CD14-positive monocyte (primary cell): ENCODE measurements at regions not wholly inside any gene's neighbourhood (a gene's known extent, or its start where the extent isn't known, plus 50 kb on each side); places are given as distances from the start of the nearest gene placed in this dataset.

Experiments used
- DNase-seq, 3 donors: peaks; one replicate each; pipeline ENCODE4 v3.0.0-alpha.2; 2011 to 2022
- H2AFZ ChIP-seq: 2 replicates; pipeline ENCODE4 v1.6.0; 2012; ENCODE audit warnings: mild to moderate bottlenecking, low read depth, low read length, inconsistent platforms; ENCODE audit not compliant: insufficient read depth, poor library complexity, severe bottlenecking
- H3K27ac ChIP-seq, 2 donors: 1 replicate in 1 of 2; 2 replicates in 1 of 2; pipeline ENCODE4 v1.5.1; 2012 to 2013; ENCODE audit warnings: low read length in 2 of 2, control low read depth in 1 of 2, inconsistent platforms in 1 of 2, low read depth in 1 of 2, mild to moderate bottlenecking in 1 of 2
- H3K27me3 ChIP-seq, 2 donors: one replicate each; pipeline versions ENCODE4 v1.6.0 to v1.6.1; 2011 to 2013; ENCODE audit warnings: low read length in 2 of 2; ENCODE audit not compliant: control insufficient read depth in 2 of 2, insufficient read depth in 2 of 2
- H3K36me3 ChIP-seq, 2 donors: replicated peaks in 1 of 2; 1 replicate in 1 of 2; 2 replicates in 1 of 2; pipeline versions ENCODE4 v1.5.1 to v1.6.1; 2012 to 2013; ENCODE audit warnings: low read length in 2 of 2, control low read depth in 1 of 2, inconsistent platforms in 1 of 2, mild to moderate bottlenecking in 1 of 2; ENCODE audit not compliant: insufficient read depth in 2 of 2, control insufficient read depth in 1 of 2
- H3K4me1 ChIP-seq, 2 donors: 1 replicate in 1 of 2; 2 replicates in 1 of 2; pipeline versions ENCODE4 v1.5.1 to v1.6.1; 2012 to 2013; ENCODE audit warnings: low read length in 2 of 2, control low read depth in 1 of 2, inconsistent platforms in 1 of 2, mild to moderate bottlenecking in 1 of 2, moderate library complexity in 1 of 2; ENCODE audit not compliant: insufficient read depth in 2 of 2, control insufficient read depth in 1 of 2
- H3K4me2 ChIP-seq: replicated peaks from 2 replicates; pipeline ENCODE3; 2012; ENCODE audit warnings: low read length, moderate library complexity, mild to moderate bottlenecking; ENCODE audit not compliant: poor library complexity, severe bottlenecking; ENCODE audit errors: extremely low read depth
- H3K4me3 ChIP-seq, 3 experiments: fragments of 200-600 bp in 1 of 3; sonication (generic) in 1 of 3; replicated peaks in 1 of 3; 1 replicate in 2 of 3; 2 replicates in 1 of 3; pipeline ENCODE4 v1.5.1; 2011 to 2013; ENCODE audit warnings: low read length in 3 of 3, mild to moderate bottlenecking in 3 of 3, control low read depth in 2 of 3, low read depth in 2 of 3, inconsistent platforms in 1 of 3, moderate library complexity in 1 of 3
- H3K79me2 ChIP-seq: 2 replicates; pipeline ENCODE4 v1.6.0; 2012; ENCODE audit warnings: mild to moderate bottlenecking, control low read depth, inconsistent platforms, low read length, moderate library complexity; ENCODE audit not compliant: insufficient read depth
- H3K9ac ChIP-seq: 2 replicates; pipeline ENCODE4 v1.6.0; 2017; ENCODE audit warnings: low read length, mild to moderate bottlenecking; ENCODE audit not compliant: insufficient read depth, poor library complexity, severe bottlenecking
- H3K9me3 ChIP-seq, 2 donors: replicated peaks in 1 of 2; 1 replicate in 1 of 2; 2 replicates in 1 of 2; pipeline versions ENCODE4 v1.5.1 to v1.6.1; 2012 to 2013; ENCODE audit warnings: low read length in 2 of 2, control low read depth in 1 of 2; ENCODE audit not compliant: control insufficient read depth in 1 of 2, insufficient read depth in 1 of 2
- H4K20me1 ChIP-seq: 2 replicates; pipeline ENCODE4 v1.6.0; 2012; ENCODE audit warnings: mild to moderate bottlenecking, low read length, control low read depth, moderate library complexity; ENCODE audit not compliant: insufficient read depth
- H3K27ac Mint-ChIP-seq, 7 donors: one replicate each; pipeline ENCODE4 v1.8.0; 2020; ENCODE audit warnings: mild to moderate bottlenecking in 7 of 7, mixed read lengths in 7 of 7, moderate library complexity in 6 of 7, inconsistent platforms in 2 of 7
- H3K27me3 Mint-ChIP-seq, 3 donors: one replicate each; pipeline ENCODE4 v1.8.0; 2021 to 2022; ENCODE audit warnings: low read depth in 3 of 3, mild to moderate bottlenecking in 3 of 3, mixed read lengths in 3 of 3, moderate library complexity in 3 of 3, inconsistent platforms in 1 of 3
- H3K36me3 Mint-ChIP-seq, 2 donors: one replicate each; pipeline ENCODE4 v1.8.0; 2020; ENCODE audit warnings: mixed read lengths in 2 of 2, inconsistent platforms in 1 of 2, mild to moderate bottlenecking in 1 of 2
- H3K4me1 Mint-ChIP-seq: one replicate; pipeline ENCODE4 v1.8.0; 2020; ENCODE audit warnings: mild to moderate bottlenecking, mixed read lengths
- H3K4me3 Mint-ChIP-seq, 2 donors: one replicate each; pipeline ENCODE4 v1.8.0; 2020; ENCODE audit warnings: mild to moderate bottlenecking in 2 of 2, mixed read lengths in 2 of 2, moderate library complexity in 1 of 2
- H3K9me3 Mint-ChIP-seq, 7 donors: one replicate each; pipeline ENCODE4 v1.8.0; 2020 to 2022; ENCODE audit warnings: mixed read lengths in 7 of 7, mild to moderate bottlenecking in 6 of 7, moderate library complexity in 6 of 7, inconsistent platforms in 2 of 7
- WGBS: methylation state at CpG from one replicate; pipeline ENCODE4 v1.1.5; 2013; ENCODE audit warnings: missing lambda C conversion rate; ENCODE audit not compliant: insufficient coverage; 5-methylcytosine and 5-hydroxymethylcytosine counted together
- intact Hi-C, 2 donors: fragments of 100-400 bp; cut with micrococcal nuclease; formaldehyde crosslinking; loops; one replicate each; pipeline versions ENCODE4 v1.15.0 to v1.15.1; 2023
- TF ChIP-seq, protein P1 (sequence below): fragments of 200-600 bp; IDR thresholded peaks from one replicate; pipeline ENCODE4 v1.8.0; 2022; ENCODE audit warnings: antibody characterized with exemption, mild to moderate bottlenecking

DNA sequence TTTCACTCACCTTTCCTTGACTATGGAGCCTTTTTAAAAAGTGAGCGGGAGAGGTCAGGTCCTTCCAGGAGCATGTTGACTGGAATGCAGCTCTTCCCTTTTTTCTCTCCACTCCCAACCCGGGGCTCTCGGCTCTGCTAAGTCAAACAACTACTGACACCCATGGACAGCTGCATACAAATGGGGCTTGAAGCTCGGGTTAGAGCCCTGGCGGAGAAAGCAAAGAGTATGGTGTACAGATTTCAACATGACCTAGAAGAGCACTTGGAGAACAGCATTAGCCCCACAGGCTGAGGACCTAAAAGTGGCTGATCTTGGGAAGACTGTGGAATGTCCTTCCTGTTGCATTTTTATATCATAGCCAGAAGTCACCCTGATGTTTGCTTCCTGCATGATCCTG, 162.0 kb upstream of the STMND1 start:
- no peaks in the 10 kb centered on the region for H4K20me1 ChIP-seq
- no peaks in the 10 kb centered on the region for H3K36me3 ChIP-seq
- Mint-ChIP-seq H3K27me3 (peaks cover 0 to 8% (median 1%) of the 10 kb centered on the region in 3 donors), H3K4me1 (no peaks in the 10 kb centered on the region), H3K4me3 (no peak overlapping the region), H3K27ac (no peak overlapping the region), H3K9me3 (peaks cover 0 to 1% (median 0%) of the 10 kb centered on the region in 7 donors), H3K36me3 (no peaks in the 10 kb centered on the region)
- H3K27ac ChIP-seq: no peak overlapping the region
- peaks cover 0 to 2% of the 10 kb centered on the region in 2 donors for H3K27me3 ChIP-seq
- no peak overlapping the region for H3K4me3 ChIP-seq
- H2AFZ ChIP-seq: no peak overlapping the region
- no peaks in the 10 kb centered on the region for H3K4me1 ChIP-seq
- no peak for DNase-seq
- H3K9me3 ChIP-seq: no peaks in the 10 kb centered on the region
- TF ChIP-seq, protein P1, sequence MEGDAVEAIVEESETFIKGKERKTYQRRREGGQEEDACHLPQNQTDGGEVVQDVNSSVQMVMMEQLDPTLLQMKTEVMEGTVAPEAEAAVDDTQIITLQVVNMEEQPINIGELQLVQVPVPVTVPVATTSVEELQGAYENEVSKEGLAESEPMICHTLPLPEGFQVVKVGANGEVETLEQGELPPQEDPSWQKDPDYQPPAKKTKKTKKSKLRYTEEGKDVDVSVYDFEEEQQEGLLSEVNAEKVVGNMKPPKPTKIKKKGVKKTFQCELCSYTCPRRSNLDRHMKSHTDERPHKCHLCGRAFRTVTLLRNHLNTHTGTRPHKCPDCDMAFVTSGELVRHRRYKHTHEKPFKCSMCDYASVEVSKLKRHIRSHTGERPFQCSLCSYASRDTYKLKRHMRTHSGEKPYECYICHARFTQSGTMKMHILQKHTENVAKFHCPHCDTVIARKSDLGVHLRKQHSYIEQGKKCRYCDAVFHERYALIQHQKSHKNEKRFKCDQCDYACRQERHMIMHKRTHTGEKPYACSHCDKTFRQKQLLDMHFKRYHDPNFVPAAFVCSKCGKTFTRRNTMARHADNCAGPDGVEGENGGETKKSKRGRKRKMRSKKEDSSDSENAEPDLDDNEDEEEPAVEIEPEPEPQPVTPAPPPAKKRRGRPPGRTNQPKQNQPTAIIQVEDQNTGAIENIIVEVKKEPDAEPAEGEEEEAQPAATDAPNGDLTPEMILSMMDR: no peak
- no peak overlapping the region for H3K9ac ChIP-seq
- no peaks in the 10 kb centered on the region for H3K79me2 ChIP-seq
- intact Hi-C loops: no loop called here
- 93% methylated on average over 4 of the region's 5 CpGs for WGBS
- no peak overlapping the region for H3K4me2 ChIP-seq

DNA sequence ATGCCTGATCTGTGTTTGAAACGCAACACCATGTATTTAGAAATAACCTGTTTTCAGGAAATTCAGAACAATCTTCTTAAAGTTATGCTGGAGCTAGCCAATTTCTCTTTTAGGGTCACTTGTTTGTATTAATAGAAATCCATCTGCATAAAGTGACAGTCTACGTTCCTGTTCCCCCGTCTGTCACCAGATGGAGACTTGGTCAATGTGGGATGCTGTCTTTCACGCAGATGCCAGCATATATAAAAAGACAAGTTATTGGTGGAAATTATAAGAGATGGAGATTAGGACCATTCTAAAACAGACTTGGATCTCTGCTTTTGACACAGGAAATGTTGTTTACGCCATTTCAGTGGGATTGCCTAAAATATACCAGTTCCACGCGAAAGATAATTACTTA, 162.5 kb upstream of the STMND1 start:
- Histone ChIP-seq H4K20me1 (no peaks in the 10 kb centered on the region), H3K4me3 (no peak overlapping the region), H3K36me3 (no peaks in the 10 kb centered on the region), H2AFZ (no peak overlapping the region), H3K4me2 (no peak overlapping the region), H3K27ac (no peak overlapping the region), H3K9me3 (no peaks in the 10 kb centered on the region), H3K27me3 (peaks cover 2 to 3% of the 10 kb centered on the region in 2 donors), H3K9ac (no peak overlapping the region), H3K79me2 (no peaks in the 10 kb centered on the region), H3K4me1 (no peaks in the 10 kb centered on the region)
- Mint-ChIP-seq H3K9me3 (peaks cover 0 to 1% (median 0%) of the 10 kb centered on the region in 7 donors), H3K4me3 (no peak overlapping the region), H3K27ac (no peak overlapping the region), H3K4me1 (no peaks in the 10 kb centered on the region), H3K27me3 (peaks cover 0 to 8% (median 1%) of the 10 kb centered on the region in 3 donors), H3K36me3 (no peaks in the 10 kb centered on the region)
- intact Hi-C loops: no loop called here
- WGBS: 73% methylated on average over 3 of the region's 7 CpGs
- DNase-seq: no peak
- TF ChIP-seq, protein P1: no peak
